H1 (cell line): ENCODE measurements at regions not wholly inside any gene's neighbourhood (a gene's known extent, or its start where the extent isn't known, plus 50 kb on each side); places are given as distances from the start of the nearest gene placed in this dataset.

ENCODE experiments used
- E2F6 ChIP-seq: IDR thresholded peaks from 2 replicates; pipeline ENCODE4 v1.6.1; 2012; ENCODE audit warnings: inconsistent platforms
- JUND ChIP-seq: IDR thresholded peaks from 2 replicates; pipeline ENCODE4 v1.6.1; 2011; ENCODE audit warnings: mild to moderate bottlenecking, improper control_type of control experiment, low read length
- SAP30 ChIP-seq: fragments of 300-600 bp; sonication (generic); IDR thresholded peaks from 2 replicates; pipeline ENCODE4 v1.7.1; 2012; ENCODE audit warnings: low read length, moderate library complexity, mild to moderate bottlenecking, inconsistent platforms; ENCODE audit not compliant: insufficient read depth, insufficient replicate concordance

- no peak for TF ChIP-seq JUND
- no peak for TF ChIP-seq SAP30
- no peak for TF ChIP-seq E2F6
These were observed 54.3 kb upstream of the STIM2 start for GRCh38 chr4:26806331-26806730.
